CD14-positive monocyte (primary cell): ENCODE measurements at regions not wholly inside any gene's neighbourhood (a gene's known extent, or its start where the extent isn't known, plus 50 kb on each side); places are given as distances from the start of the nearest gene placed in this dataset.

Source experiments
- DNase-seq, 3 donors: peaks; one replicate each; pipeline ENCODE4 v3.0.0-alpha.2; 2011 to 2022
- H2AFZ ChIP-seq: 2 replicates; pipeline ENCODE4 v1.6.0; 2012; ENCODE audit warnings: mild to moderate bottlenecking, low read depth, low read length, inconsistent platforms; ENCODE audit not compliant: insufficient read depth, poor library complexity, severe bottlenecking
- H3K27ac ChIP-seq, 2 donors: 1 replicate in 1 of 2; 2 replicates in 1 of 2; pipeline ENCODE4 v1.5.1; 2012 to 2013; ENCODE audit warnings: low read length in 2 of 2, control low read depth in 1 of 2, inconsistent platforms in 1 of 2, low read depth in 1 of 2, mild to moderate bottlenecking in 1 of 2
- H3K27me3 ChIP-seq, 2 donors: one replicate each; pipeline versions ENCODE4 v1.6.0 to v1.6.1; 2011 to 2013; ENCODE audit warnings: low read length in 2 of 2; ENCODE audit not compliant: control insufficient read depth in 2 of 2, insufficient read depth in 2 of 2
- H3K36me3 ChIP-seq, 2 donors: replicated peaks in 1 of 2; 1 replicate in 1 of 2; 2 replicates in 1 of 2; pipeline versions ENCODE4 v1.5.1 to v1.6.1; 2012 to 2013; ENCODE audit warnings: low read length in 2 of 2, control low read depth in 1 of 2, inconsistent platforms in 1 of 2, mild to moderate bottlenecking in 1 of 2; ENCODE audit not compliant: insufficient read depth in 2 of 2, control insufficient read depth in 1 of 2
- H3K4me1 ChIP-seq, 2 donors: 1 replicate in 1 of 2; 2 replicates in 1 of 2; pipeline versions ENCODE4 v1.5.1 to v1.6.1; 2012 to 2013; ENCODE audit warnings: low read length in 2 of 2, control low read depth in 1 of 2, inconsistent platforms in 1 of 2, mild to moderate bottlenecking in 1 of 2, moderate library complexity in 1 of 2; ENCODE audit not compliant: insufficient read depth in 2 of 2, control insufficient read depth in 1 of 2
- H3K4me2 ChIP-seq: replicated peaks from 2 replicates; pipeline ENCODE3; 2012; ENCODE audit warnings: low read length, moderate library complexity, mild to moderate bottlenecking; ENCODE audit not compliant: poor library complexity, severe bottlenecking; ENCODE audit errors: extremely low read depth
- H3K4me3 ChIP-seq, 3 experiments: fragments of 200-600 bp in 1 of 3; sonication (generic) in 1 of 3; replicated peaks in 1 of 3; 1 replicate in 2 of 3; 2 replicates in 1 of 3; pipeline ENCODE4 v1.5.1; 2011 to 2013; ENCODE audit warnings: low read length in 3 of 3, mild to moderate bottlenecking in 3 of 3, control low read depth in 2 of 3, low read depth in 2 of 3, inconsistent platforms in 1 of 3, moderate library complexity in 1 of 3
- H3K79me2 ChIP-seq: 2 replicates; pipeline ENCODE4 v1.6.0; 2012; ENCODE audit warnings: mild to moderate bottlenecking, control low read depth, inconsistent platforms, low read length, moderate library complexity; ENCODE audit not compliant: insufficient read depth
- H3K9ac ChIP-seq: 2 replicates; pipeline ENCODE4 v1.6.0; 2017; ENCODE audit warnings: low read length, mild to moderate bottlenecking; ENCODE audit not compliant: insufficient read depth, poor library complexity, severe bottlenecking
- H3K9me3 ChIP-seq, 2 donors: replicated peaks in 1 of 2; 1 replicate in 1 of 2; 2 replicates in 1 of 2; pipeline versions ENCODE4 v1.5.1 to v1.6.1; 2012 to 2013; ENCODE audit warnings: low read length in 2 of 2, control low read depth in 1 of 2; ENCODE audit not compliant: control insufficient read depth in 1 of 2, insufficient read depth in 1 of 2
- H4K20me1 ChIP-seq: 2 replicates; pipeline ENCODE4 v1.6.0; 2012; ENCODE audit warnings: mild to moderate bottlenecking, low read length, control low read depth, moderate library complexity; ENCODE audit not compliant: insufficient read depth
- H3K27ac Mint-ChIP-seq, 7 donors: one replicate each; pipeline ENCODE4 v1.8.0; 2020; ENCODE audit warnings: mild to moderate bottlenecking in 7 of 7, mixed read lengths in 7 of 7, moderate library complexity in 6 of 7, inconsistent platforms in 2 of 7
- H3K27me3 Mint-ChIP-seq, 3 donors: one replicate each; pipeline ENCODE4 v1.8.0; 2021 to 2022; ENCODE audit warnings: low read depth in 3 of 3, mild to moderate bottlenecking in 3 of 3, mixed read lengths in 3 of 3, moderate library complexity in 3 of 3, inconsistent platforms in 1 of 3
- H3K36me3 Mint-ChIP-seq, 2 donors: one replicate each; pipeline ENCODE4 v1.8.0; 2020; ENCODE audit warnings: mixed read lengths in 2 of 2, inconsistent platforms in 1 of 2, mild to moderate bottlenecking in 1 of 2
- H3K4me1 Mint-ChIP-seq: one replicate; pipeline ENCODE4 v1.8.0; 2020; ENCODE audit warnings: mild to moderate bottlenecking, mixed read lengths
- H3K4me3 Mint-ChIP-seq, 2 donors: one replicate each; pipeline ENCODE4 v1.8.0; 2020; ENCODE audit warnings: mild to moderate bottlenecking in 2 of 2, mixed read lengths in 2 of 2, moderate library complexity in 1 of 2
- H3K9me3 Mint-ChIP-seq, 7 donors: one replicate each; pipeline ENCODE4 v1.8.0; 2020 to 2022; ENCODE audit warnings: mixed read lengths in 7 of 7, mild to moderate bottlenecking in 6 of 7, moderate library complexity in 6 of 7, inconsistent platforms in 2 of 7
- CTCF ChIP-seq: fragments of 200-600 bp; IDR thresholded peaks from one replicate; pipeline ENCODE4 v1.8.0; 2022; ENCODE audit warnings: antibody characterized with exemption, mild to moderate bottlenecking
- WGBS: methylation state at CpG from one replicate; pipeline ENCODE4 v1.1.5; 2013; ENCODE audit warnings: missing lambda C conversion rate; ENCODE audit not compliant: insufficient coverage; 5-methylcytosine and 5-hydroxymethylcytosine counted together
- intact Hi-C, 2 donors: fragments of 100-400 bp; cut with micrococcal nuclease; formaldehyde crosslinking; loops; one replicate each; pipeline versions ENCODE4 v1.15.0 to v1.15.1; 2023

GRCh38 chr17:68790492-68790891, 164.7 kb downstream of the ABCA8 start:
- peaks cover 48% of the 10 kb centered on the region for H3K4me1 Mint-ChIP-seq
- peaks cover 2 to 3% of the 10 kb centered on the region in 2 donors for H3K36me3 Mint-ChIP-seq
- no peak overlapping the region for H3K4me3 ChIP-seq
- DNase-seq: no peak
- no peaks in the 10 kb centered on the region for H4K20me1 ChIP-seq
- peaks cover 0 to 4% of the 10 kb centered on the region in 2 donors for H3K9me3 ChIP-seq
- H3K4me2 ChIP-seq: no peak overlapping the region
- H3K36me3 ChIP-seq: no peaks in the 10 kb centered on the region
- no peak overlapping the region for H2AFZ ChIP-seq
- H3K4me3 Mint-ChIP-seq: no peak overlapping the region
- no peaks in the 10 kb centered on the region for H3K79me2 ChIP-seq
- H3K27me3 Mint-ChIP-seq: peaks cover 0 to 3% (median 1%) of the 10 kb centered on the region in 3 donors
- H3K9ac ChIP-seq: no peak overlapping the region
- H3K9me3 Mint-ChIP-seq: peaks cover 2 to 8% (median 3%) of the 10 kb centered on the region in 7 donors
- peaks cover 36 to 40% of the 10 kb centered on the region in 2 donors for H3K4me1 ChIP-seq
- 100% methylated on average over 2 of the region's 3 CpGs for WGBS
- H3K27ac ChIP-seq: no peak overlapping the region
- intact Hi-C loops: no loop called here
- H3K27me3 ChIP-seq: no peaks in the 10 kb centered on the region
- no peak for TF ChIP-seq CTCF
- no peak overlapping the region for H3K27ac Mint-ChIP-seq

GRCh38 chr17:68789203-68789962, 165.8 kb downstream of the ABCA8 start:
- Histone ChIP-seq H3K4me3 (no peak overlapping the region), H3K27ac (no peak overlapping the region), H4K20me1 (no peaks in the 10 kb centered on the region), H3K9me3 (peaks cover 0 to 4% of the 10 kb centered on the region in 2 donors), H3K9ac (no peak overlapping the region), H3K4me2 (no peak overlapping the region), H3K79me2 (no peaks in the 10 kb centered on the region), H2AFZ (no peak overlapping the region), H3K36me3 (no peaks in the 10 kb centered on the region), H3K4me1 (peaks cover 25 to 29% of the 10 kb centered on the region in 2 donors), H3K27me3 (no peaks in the 10 kb centered on the region)
- H3K27ac Mint-ChIP-seq: no peak overlapping the region
- TF ChIP-seq CTCF: no peak
- H3K27me3 Mint-ChIP-seq: peaks cover 0 to 3% (median 1%) of the 10 kb centered on the region in 3 donors
- no peak for DNase-seq
- H3K4me3 Mint-ChIP-seq: no peak overlapping the region
- peaks cover 0 to 6% (median 3%) of the 10 kb centered on the region in 7 donors for H3K9me3 Mint-ChIP-seq
- no CpG with 5 or more reads among the region's 2 CpGs for WGBS
- peaks cover 37% of the 10 kb centered on the region for H3K4me1 Mint-ChIP-seq
- intact Hi-C loops: no loop called here
- peaks cover 0 to 2% of the 10 kb centered on the region in 2 donors for H3K36me3 Mint-ChIP-seq
